PFSK-1 (cell line): ENCODE measurements at regions not wholly inside any gene's neighbourhood (a gene's known extent, or its start where the extent isn't known, plus 50 kb on each side); places are given as distances from the start of the nearest gene placed in this dataset.

Source experiments
- FOXP2 ChIP-seq: optimal IDR thresholded peaks from 2 replicates; pipeline ENCODE3; 2011; ENCODE audit warnings: borderline replicate concordance, control low read depth, inconsistent platforms; ENCODE audit not compliant: insufficient read depth; ENCODE audit errors: extremely low read length, extremely low read depth
- POLR2AphosphoS5 ChIP-seq: IDR thresholded peaks from 2 replicates; pipeline ENCODE4 v1.6.1; 2012; ENCODE audit warnings: low read depth, mild to moderate bottlenecking, control low read depth, low read length, moderate library complexity
- SIN3A ChIP-seq: IDR thresholded peaks from 2 replicates; pipeline ENCODE4 v1.6.1; 2012; ENCODE audit warnings: mild to moderate bottlenecking, low read length, moderate library complexity, borderline replicate concordance; ENCODE audit not compliant: insufficient read depth
- TAF1 ChIP-seq: IDR thresholded peaks from 2 replicates; pipeline ENCODE4 v1.6.1; 2012; ENCODE audit warnings: low read length, control low read depth, borderline replicate concordance; ENCODE audit not compliant: insufficient read depth
- TF ChIP-seq, protein P1 (sequence below), 2 experiments: IDR thresholded peaks; 2 replicates each; pipeline versions ENCODE4 v1.6.1 to v1.8.0; 2011 to 2012; ENCODE audit warnings: low read depth in 2 of 2, low read length in 2 of 2, control low read depth in 1 of 2, inconsistent platforms in 1 of 2, mild to moderate bottlenecking in 1 of 2, moderate library complexity in 1 of 2; ENCODE audit not compliant: insufficient read depth in 1 of 2

DNA sequence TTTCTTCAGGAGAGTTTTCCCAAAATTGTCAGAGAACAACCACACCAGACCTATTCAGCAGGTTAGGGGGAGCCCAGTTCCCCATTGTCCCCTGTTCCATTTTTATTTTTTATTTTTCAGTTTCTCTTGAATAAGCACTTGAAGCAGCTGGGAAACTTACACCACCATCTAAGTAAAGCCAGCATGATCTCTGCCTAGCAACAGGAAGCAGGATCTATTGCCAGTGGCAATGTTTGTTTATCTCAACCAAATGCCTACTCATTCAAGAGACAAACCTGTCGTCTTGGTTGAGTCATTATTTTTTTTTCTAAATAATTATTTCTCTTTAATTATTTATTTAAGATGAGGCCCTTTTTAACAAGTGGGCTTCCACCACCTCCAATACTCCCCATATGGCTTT lies 379.3 kb downstream of the PLK2 start:
- no peak for TF ChIP-seq SIN3A
- no peak for TF ChIP-seq POLR2AphosphoS5
- TF ChIP-seq, protein P1, sequence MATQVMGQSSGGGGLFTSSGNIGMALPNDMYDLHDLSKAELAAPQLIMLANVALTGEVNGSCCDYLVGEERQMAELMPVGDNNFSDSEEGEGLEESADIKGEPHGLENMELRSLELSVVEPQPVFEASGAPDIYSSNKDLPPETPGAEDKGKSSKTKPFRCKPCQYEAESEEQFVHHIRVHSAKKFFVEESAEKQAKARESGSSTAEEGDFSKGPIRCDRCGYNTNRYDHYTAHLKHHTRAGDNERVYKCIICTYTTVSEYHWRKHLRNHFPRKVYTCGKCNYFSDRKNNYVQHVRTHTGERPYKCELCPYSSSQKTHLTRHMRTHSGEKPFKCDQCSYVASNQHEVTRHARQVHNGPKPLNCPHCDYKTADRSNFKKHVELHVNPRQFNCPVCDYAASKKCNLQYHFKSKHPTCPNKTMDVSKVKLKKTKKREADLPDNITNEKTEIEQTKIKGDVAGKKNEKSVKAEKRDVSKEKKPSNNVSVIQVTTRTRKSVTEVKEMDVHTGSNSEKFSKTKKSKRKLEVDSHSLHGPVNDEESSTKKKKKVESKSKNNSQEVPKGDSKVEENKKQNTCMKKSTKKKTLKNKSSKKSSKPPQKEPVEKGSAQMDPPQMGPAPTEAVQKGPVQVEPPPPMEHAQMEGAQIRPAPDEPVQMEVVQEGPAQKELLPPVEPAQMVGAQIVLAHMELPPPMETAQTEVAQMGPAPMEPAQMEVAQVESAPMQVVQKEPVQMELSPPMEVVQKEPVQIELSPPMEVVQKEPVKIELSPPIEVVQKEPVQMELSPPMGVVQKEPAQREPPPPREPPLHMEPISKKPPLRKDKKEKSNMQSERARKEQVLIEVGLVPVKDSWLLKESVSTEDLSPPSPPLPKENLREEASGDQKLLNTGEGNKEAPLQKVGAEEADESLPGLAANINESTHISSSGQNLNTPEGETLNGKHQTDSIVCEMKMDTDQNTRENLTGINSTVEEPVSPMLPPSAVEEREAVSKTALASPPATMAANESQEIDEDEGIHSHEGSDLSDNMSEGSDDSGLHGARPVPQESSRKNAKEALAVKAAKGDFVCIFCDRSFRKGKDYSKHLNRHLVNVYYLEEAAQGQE (IDR thresholded peaks at IDR 0.05; ENCODE audit: insufficient read depth in 1 of 2, low read depth in 2 of 2, low read length in 2 of 2), result no peak
- TF ChIP-seq FOXP2, result no peak
- TF ChIP-seq TAF1, result no peak

DNA sequence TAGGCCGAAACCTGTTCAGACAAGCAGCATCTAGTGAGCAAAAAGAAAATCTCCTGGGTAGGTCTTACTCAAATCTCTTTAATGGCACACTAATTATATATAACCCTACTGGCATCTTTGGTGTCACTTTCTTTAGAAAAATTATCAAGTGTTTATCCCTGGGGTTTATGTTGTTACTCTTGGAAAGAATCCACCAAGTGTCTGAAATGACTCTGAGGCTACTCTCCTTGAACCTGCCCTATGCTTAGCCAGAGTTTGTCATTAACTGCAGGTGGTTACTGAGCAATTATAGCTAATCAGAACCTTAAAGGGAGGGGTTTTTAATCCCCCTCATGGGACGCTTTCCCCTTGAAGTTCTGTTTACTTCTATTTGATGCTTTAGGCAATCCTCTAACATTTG lies 381.9 kb downstream of the PLK2 start:
- TF ChIP-seq SIN3A, result no peak
- no peak for TF ChIP-seq FOXP2
- TF ChIP-seq, protein P1 (IDR thresholded peaks at IDR 0.05; ENCODE audit: insufficient read depth in 1 of 2, low read depth in 2 of 2, low read length in 2 of 2), result no peak
- TF ChIP-seq TAF1, result no peak
- no peak for TF ChIP-seq POLR2AphosphoS5

DNA sequence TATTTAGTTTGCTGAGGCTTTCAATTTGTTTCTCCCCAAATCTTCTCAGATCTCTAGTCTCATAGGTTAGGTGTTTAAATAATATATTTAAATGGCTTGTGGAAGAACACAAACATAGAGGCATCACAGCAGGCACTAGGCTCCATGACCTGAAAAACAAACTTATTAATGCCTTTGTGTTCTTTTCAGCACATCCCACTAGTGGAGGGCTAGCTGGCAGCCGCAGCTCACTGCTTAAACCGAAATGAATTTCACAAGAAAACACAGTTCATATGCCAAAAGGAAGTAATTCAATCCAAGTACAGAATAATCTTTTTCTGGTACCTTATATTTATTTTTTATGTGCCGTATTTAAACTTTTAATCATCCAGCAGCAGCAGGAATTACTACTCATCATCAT lies 382.5 kb downstream of the PLK2 start:
- TF ChIP-seq SIN3A (no peak), FOXP2 (no peak), POLR2AphosphoS5 (no peak), TAF1 (no peak)
- TF ChIP-seq, protein P1 (IDR thresholded peaks at IDR 0.05; ENCODE audit: insufficient read depth in 1 of 2, low read depth in 2 of 2, low read length in 2 of 2), result no peak

DNA sequence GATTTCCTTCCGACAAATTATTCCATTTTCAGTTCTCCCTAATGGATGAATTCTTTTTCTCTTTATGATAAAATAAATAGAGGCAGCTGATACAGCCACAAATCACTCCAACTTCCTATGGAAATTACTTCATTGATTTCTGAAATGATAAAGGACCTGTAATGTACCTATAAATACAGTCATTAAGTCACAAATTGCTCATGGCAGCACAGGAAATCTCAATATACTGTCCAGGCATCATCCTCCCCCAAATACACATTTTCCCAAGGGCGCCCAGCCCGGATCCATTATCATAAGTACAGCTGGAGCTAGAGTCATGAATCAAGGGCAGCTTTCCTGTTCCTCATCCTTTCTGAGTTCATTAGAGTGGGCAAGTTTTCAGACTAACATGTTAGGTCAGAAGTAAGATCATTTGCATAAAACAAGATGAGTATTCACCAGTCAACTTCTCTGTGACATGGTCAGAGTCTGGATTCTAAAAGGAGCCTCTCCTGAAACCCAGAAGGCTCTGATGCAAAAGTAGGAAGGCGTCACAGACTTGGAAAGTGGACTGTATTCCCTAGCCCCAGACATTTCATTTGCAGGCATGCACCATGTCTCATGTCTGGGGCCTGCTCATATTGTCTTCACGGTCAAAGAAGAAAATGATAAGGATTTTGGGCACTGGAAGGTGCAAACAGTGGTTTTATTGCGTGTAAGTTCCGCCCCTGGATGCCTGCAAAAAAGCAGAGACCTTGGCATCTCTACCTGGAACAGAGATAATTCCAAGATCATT lies 383.2 kb downstream of the PLK2 start:
- TF ChIP-seq, protein P1 (IDR thresholded peaks at IDR 0.05; ENCODE audit: insufficient read depth in 1 of 2, low read depth in 2 of 2, low read length in 2 of 2), result peak in 1 of 2 experiments; percentile 46; a peak in 1 of 4 replicates
- TF ChIP-seq FOXP2, result no peak
- no peak for TF ChIP-seq TAF1

DNA sequence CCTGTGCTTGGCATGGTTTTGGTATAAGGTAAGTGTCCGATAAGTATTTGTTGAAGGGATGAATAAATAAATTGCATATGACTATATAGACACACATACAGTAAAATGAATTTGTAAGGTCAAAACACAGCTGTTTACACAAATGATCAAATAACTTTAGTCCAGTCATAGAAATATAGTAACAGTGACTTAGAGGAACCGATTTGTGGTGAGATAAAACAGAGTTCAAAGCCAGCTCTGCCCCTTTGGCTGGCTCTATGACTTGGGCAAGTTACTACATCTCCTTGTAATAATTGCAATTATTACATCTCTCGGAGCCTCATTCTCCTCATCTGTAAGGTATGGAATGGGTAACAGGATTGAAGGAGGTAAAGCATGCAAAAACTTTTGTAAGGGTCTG lies 384.0 kb downstream of the PLK2 start:
- TF ChIP-seq, protein P1 (IDR thresholded peaks at IDR 0.05; ENCODE audit: insufficient read depth in 1 of 2, low read depth in 2 of 2, low read length in 2 of 2), result no peak
- no peak for TF ChIP-seq POLR2AphosphoS5
- no peak for TF ChIP-seq TAF1
- no peak for TF ChIP-seq FOXP2
- no peak for TF ChIP-seq SIN3A
